Esophagus squamous epithelium (tissue), 5 donors: ENCODE measurements at regions not wholly inside any gene's neighbourhood (a gene's known extent, or its start where the extent isn't known, plus 50 kb on each side); places are given as distances from the start of the nearest gene placed in this dataset.

Source experiments
- DNase-seq: peaks from one replicate; lab custom pipeline; 2025; lab: John Stamatoyannopoulos, UW
- H3K27ac ChIP-seq, 4 donors: fragments of 200-600 bp; sonication (generic); one replicate each; pipeline ENCODE4 v1.5.1; 2016 to 2019; ENCODE audit warnings: mild to moderate bottlenecking in 1 of 4
- H3K27me3 ChIP-seq, 4 donors: fragments of 200-600 bp; sonication (generic); 1 replicate in 3 of 4; 2 replicates in 1 of 4; pipeline versions ENCODE4 v1.5.1 to v1.6.0; 2017 to 2021; ENCODE audit warnings: antibody characterized with exemption in 1 of 4
- H3K36me3 ChIP-seq, 3 donors: fragments of 200-600 bp; sonication (generic); one replicate each; pipeline ENCODE4 v1.5.1; 2016 to 2019
- H3K4me1 ChIP-seq, 3 donors: fragments of 200-600 bp; sonication (generic); one replicate each; pipeline ENCODE4 v1.5.1; 2017 to 2019
- H3K4me3 ChIP-seq, 4 donors: fragments of 200-600 bp; sonication (generic); 1 replicate in 3 of 4; 2 replicates in 1 of 4; pipeline ENCODE4 v1.5.1; 2016 to 2019; ENCODE audit warnings: mild to moderate bottlenecking in 2 of 4, moderate library complexity in 1 of 4
- H3K9me3 ChIP-seq, 3 donors: fragments of 200-600 bp; sonication (generic); one replicate each; pipeline ENCODE4 v1.5.1; 2016 to 2019
- POLR2A ChIP-seq, 4 donors: fragments of 450-650 bp; IDR thresholded peaks; one replicate each; pipeline ENCODE4 v1.6.1; 2017; ENCODE audit warnings: antibody characterized with exemption in 4 of 4, mild to moderate bottlenecking in 4 of 4, moderate library complexity in 3 of 4
- WGBS, 2 donors: methylation state at CpG; one replicate each; pipeline ENCODE4 v1.1.5; 2018; 5-methylcytosine and 5-hydroxymethylcytosine counted together
- intact Hi-C: fragments of 100-400 bp; cut with DNase I; formaldehyde crosslinking; loops from one replicate; pipeline ENCODE4 v1.15.0; 2022
- TF ChIP-seq, protein P1 (sequence below), 6 experiments: fragments of 450-650 bp in 4 of 6; fragments of 200-600 bp in 2 of 6; sonication (generic) in 2 of 6; IDR thresholded peaks; one replicate each; pipeline ENCODE4 v1.5.1; 2016 to 2019; ENCODE audit warnings: antibody characterized with exemption in 6 of 6, mild to moderate bottlenecking in 4 of 6, moderate library complexity in 4 of 6
- donor health status: DM: yes; HTN: yes; CAD: no.

DNA sequence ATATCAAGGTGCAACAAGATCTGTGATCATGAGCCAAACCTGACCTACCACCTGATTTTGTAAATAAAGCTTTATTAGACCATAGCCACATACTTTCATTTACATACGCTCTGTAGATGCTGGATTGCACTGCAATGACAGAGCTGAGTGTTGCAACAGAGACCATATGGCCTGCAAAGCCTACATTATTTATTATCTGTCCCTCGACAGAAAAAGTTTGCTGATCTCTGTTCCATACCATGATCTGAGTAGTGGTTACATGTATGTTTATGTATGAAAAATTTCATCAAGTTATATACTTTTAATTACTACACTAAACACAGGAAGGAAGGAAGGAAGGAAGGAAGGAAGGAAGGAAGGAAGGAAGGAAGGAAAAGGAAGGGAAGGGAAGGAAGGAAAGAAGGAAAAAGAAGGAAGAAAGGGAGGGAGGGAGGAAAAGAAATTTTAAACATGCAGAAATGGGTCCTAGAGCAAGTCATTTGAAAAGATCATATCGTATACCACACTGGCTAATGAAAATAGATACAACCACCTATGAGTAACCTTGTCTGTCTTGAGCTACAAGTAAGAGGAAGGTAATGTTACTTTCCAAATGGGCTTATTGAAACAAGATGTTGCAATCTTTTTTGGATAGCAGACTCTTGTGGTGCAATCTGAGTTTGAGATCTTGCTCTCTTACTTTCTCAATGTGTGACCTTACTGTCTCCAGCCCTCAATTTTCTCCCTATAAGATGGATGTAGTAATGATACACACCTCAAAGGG, 441.0 kb downstream of the KIF16B start:
- intact Hi-C loops: no loop called here
- Histone ChIP-seq H3K36me3 (no peaks in the 10 kb centered on the region), H3K27me3 (no peaks in the 10 kb centered on the region), H3K9me3 (no peaks in the 10 kb centered on the region), H3K27ac (no peak overlapping the region), H3K4me1 (no peaks in the 10 kb centered on the region), H3K4me3 (no peak overlapping the region)
- TF ChIP-seq, protein P1, sequence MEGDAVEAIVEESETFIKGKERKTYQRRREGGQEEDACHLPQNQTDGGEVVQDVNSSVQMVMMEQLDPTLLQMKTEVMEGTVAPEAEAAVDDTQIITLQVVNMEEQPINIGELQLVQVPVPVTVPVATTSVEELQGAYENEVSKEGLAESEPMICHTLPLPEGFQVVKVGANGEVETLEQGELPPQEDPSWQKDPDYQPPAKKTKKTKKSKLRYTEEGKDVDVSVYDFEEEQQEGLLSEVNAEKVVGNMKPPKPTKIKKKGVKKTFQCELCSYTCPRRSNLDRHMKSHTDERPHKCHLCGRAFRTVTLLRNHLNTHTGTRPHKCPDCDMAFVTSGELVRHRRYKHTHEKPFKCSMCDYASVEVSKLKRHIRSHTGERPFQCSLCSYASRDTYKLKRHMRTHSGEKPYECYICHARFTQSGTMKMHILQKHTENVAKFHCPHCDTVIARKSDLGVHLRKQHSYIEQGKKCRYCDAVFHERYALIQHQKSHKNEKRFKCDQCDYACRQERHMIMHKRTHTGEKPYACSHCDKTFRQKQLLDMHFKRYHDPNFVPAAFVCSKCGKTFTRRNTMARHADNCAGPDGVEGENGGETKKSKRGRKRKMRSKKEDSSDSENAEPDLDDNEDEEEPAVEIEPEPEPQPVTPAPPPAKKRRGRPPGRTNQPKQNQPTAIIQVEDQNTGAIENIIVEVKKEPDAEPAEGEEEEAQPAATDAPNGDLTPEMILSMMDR (IDR thresholded peaks at IDR 0.05): no peak
- TF ChIP-seq POLR2A (IDR thresholded peaks at IDR 0.05): no peak
- no peak for DNase-seq
- WGBS, 2 donors: 67 to 79% methylated on average over 3 of the region's 3 CpGs

DNA sequence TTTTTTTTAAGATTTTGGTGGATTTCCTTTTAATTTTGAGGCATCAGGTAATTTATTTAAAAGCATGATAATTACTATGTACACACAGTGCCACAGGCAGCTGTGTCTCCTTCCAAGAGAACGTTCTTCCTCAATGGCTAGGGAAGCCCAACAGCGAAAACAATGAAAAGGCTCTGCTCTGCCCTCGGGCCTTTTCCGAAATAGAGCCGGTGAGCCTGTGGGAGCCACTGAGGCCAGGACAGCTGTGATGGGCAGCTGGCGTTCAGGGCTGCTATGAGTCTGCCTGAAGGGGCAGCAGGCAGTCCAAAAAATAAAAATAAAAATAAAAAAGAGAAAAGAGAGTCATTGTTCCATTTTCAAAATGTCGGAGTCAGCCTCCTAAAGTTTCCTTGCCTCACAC, 443.8 kb downstream of the KIF16B start:
- H3K9me3 ChIP-seq: no peaks in the 10 kb centered on the region
- TF ChIP-seq, protein P1 (IDR thresholded peaks at IDR 0.05): no peak
- no peak for TF ChIP-seq POLR2A (IDR thresholded peaks at IDR 0.05)
- no peaks in the 10 kb centered on the region for H3K36me3 ChIP-seq
- no peak overlapping the region for H3K4me3 ChIP-seq
- H3K27ac ChIP-seq: no peak overlapping the region
- no peaks in the 10 kb centered on the region for H3K4me1 ChIP-seq
- H3K27me3 ChIP-seq: no peaks in the 10 kb centered on the region
- DNase-seq: no peak
- intact Hi-C loops: no loop called here
- 62 to 82% methylated on average over 3 to 7 of the region's 7 CpGs for WGBS, 2 donors

DNA sequence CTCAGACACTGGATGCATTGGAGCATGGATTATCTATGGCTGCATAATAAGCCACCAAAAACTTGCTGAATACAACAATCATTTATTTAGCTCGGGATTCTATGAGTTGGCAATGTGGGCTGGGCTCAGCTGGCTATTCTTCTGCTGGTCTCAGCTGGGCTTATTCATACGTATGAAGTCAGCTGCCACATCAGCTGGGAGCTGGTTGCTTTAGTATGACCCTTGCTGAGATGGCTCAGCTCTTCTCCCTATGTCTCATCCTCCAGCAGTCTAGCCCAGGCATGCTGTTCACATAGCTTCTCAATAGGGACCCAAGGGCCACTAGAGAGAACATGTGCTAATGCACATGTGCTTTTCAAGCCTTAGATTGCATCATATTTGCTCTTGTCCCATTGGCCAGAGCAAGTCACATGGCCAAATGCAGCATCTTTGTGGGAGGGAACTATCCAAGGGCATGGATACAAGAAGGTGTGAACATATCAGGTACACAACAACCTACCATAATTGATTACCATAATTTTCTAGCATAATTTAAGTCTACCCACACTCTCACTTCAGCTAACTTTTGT, 444.6 kb downstream of the KIF16B start:
- TF ChIP-seq POLR2A (IDR thresholded peaks at IDR 0.05): no peak
- TF ChIP-seq, protein P1 (IDR thresholded peaks at IDR 0.05): no peak
- Histone ChIP-seq H3K9me3 (no peaks in the 10 kb centered on the region), H3K4me3 (no peak overlapping the region), H3K27ac (no peak overlapping the region), H3K27me3 (no peaks in the 10 kb centered on the region), H3K4me1 (no peaks in the 10 kb centered on the region), H3K36me3 (no peaks in the 10 kb centered on the region)
- intact Hi-C loops: no loop called here
- 37 to 69% methylated on average over 2 of the region's 2 CpGs for WGBS, 2 donors
- no peak for DNase-seq

DNA sequence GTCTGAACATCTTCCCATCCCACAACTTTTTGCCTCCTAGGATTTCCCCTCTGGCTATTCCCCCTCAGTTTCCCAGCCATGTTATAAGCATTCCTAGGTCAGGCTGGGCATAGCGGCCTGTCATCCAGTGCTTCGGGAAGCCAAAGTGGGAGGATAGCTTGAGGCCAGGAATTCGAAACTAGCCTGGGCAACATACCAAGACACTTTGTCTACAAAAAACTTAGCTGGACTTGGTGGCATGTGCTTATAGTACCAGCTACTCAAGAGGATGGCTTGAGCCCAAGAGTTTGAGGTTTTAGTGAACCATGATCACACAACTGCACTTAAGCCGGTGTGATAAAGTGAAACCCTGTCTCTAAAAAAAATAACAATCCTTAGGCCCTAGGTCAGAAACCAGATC, 447.4 kb downstream of the KIF16B start:
- H3K4me3 ChIP-seq: no peak overlapping the region
- TF ChIP-seq POLR2A (IDR thresholded peaks at IDR 0.05): no peak
- TF ChIP-seq, protein P1 (IDR thresholded peaks at IDR 0.05): no peak
- no peak overlapping the region for H3K27ac ChIP-seq
- DNase-seq: no peak
- no peaks in the 10 kb centered on the region for H3K27me3 ChIP-seq
- intact Hi-C loops: no loop called here
- 37 to 47% methylated on average over 4 of the region's 4 CpGs for WGBS, 2 donors
- H3K36me3 ChIP-seq: no peaks in the 10 kb centered on the region
- no peaks in the 10 kb centered on the region for H3K9me3 ChIP-seq
- H3K4me1 ChIP-seq: no peaks in the 10 kb centered on the region

DNA sequence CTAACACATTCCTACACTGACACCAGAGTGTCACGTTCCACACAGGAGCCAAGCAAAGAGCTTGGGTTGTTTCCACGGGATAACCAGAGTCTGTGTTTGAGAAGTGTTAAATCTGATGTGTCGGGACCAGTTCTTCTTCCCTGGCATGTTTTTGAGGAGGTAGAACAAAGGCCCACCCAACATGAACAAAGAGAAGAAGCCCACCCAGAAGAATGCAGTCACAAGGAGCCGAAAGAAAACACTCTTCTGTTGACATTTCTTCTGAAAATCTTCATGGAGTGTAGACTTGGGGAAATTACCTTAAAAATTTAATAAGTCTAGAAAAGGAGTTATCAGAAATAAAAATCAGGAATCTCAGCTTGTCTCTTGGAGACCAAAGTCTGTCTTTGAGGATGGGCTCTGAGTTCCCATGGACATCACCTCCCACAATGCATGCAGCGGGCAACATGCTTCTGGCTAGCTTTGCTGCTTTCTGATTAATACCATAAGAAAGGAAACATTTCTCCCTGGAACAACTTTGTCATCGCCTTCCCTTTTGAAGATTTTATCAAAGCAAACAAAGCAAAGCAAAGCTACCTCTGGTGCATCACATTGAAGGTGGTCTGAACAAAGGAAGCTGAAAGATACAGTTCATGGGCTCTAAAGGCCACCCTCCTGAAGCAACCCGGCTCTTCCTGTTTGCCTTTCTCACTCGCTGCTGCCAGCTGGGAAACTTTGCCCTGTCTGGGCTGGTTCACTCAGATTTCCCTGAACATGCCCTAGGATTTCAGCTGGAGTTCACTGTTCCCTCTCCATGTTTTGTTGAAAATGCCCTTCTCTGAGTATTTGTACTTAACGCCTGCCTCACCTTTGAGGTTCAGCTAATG, 448.1 kb downstream of the KIF16B start:
- Histone ChIP-seq H3K4me1 (no peaks in the 10 kb centered on the region), H3K9me3 (no peaks in the 10 kb centered on the region), H3K36me3 (no peaks in the 10 kb centered on the region), H3K27ac (no peak overlapping the region), H3K4me3 (no peak overlapping the region), H3K27me3 (no peaks in the 10 kb centered on the region)
- TF ChIP-seq, protein P1 (IDR thresholded peaks at IDR 0.05): no peak
- TF ChIP-seq POLR2A (IDR thresholded peaks at IDR 0.05): no peak
- 72 to 76% methylated on average over 9 of the region's 9 CpGs for WGBS, 2 donors
- intact Hi-C loops: no loop called here
- DNase-seq: no peak
